GM12873 (cell line): ENCODE measurements at regions not wholly inside any gene's neighbourhood (a gene's known extent, or its start where the extent isn't known, plus 50 kb on each side); places are given as distances from the start of the nearest gene placed in this dataset.

ENCODE experiments used
- TF ChIP-seq, protein P1 (sequence below): IDR thresholded peaks from 2 replicates; pipeline ENCODE4 v1.5.1; 2012; ENCODE audit warnings: low read depth, mild to moderate bottlenecking, moderate library complexity, low read length, control low read depth; ENCODE audit not compliant: insufficient read depth; ENCODE audit errors: missing control alignments

DNA sequence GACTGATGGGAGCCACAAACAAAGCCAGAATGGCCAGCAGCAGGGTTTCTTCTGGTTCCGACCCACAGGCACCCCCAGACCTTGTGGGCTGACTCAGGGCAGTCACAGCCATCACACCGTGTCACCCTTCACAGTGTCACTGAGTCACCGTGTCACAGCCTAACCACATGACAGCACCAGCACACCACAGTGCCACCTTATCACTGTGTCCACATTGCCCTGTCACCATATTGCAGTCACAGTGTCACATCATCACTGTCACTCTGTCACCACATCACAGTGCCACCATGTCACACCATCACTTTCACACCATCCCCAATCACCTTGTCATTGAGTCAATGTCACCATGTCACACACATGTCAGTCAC lies 77.0 kb downstream of the OAT start:
- TF ChIP-seq, protein P1, sequence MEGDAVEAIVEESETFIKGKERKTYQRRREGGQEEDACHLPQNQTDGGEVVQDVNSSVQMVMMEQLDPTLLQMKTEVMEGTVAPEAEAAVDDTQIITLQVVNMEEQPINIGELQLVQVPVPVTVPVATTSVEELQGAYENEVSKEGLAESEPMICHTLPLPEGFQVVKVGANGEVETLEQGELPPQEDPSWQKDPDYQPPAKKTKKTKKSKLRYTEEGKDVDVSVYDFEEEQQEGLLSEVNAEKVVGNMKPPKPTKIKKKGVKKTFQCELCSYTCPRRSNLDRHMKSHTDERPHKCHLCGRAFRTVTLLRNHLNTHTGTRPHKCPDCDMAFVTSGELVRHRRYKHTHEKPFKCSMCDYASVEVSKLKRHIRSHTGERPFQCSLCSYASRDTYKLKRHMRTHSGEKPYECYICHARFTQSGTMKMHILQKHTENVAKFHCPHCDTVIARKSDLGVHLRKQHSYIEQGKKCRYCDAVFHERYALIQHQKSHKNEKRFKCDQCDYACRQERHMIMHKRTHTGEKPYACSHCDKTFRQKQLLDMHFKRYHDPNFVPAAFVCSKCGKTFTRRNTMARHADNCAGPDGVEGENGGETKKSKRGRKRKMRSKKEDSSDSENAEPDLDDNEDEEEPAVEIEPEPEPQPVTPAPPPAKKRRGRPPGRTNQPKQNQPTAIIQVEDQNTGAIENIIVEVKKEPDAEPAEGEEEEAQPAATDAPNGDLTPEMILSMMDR = no peak

DNA sequence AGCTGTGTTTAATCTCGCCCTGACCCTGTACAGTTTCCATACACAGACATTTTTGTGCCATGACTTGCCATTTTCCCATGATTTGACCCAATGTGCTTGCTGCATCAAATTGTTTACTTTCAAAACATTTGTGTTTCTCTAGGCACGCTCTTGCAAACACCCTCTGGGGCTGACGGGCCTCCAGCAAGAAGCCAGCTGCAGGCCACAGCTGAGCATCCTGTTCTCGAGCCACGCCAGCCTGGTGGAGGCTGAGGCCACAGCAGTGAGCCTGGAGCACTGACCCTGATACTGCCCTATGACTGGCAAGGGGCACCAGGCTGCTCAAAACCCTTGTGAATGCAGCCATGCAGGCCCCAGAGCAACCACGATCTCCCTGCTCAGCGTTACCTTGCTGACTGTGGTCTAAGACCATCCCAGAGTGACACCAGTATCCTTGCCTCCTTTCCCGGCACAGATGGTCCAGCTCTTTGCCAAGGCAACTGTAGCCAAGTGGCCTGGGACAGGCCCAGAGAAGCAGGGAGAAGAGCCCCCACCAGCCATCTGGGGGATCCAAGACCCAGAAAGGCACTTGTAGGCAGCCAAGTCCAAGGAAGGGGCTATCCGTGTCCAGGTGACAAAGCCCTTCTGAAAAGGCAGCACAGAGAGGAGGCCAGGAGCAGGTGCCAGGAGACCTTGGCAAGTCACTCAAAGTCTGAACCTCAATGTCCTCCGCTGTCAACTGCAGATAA lies 78.5 kb downstream of the OAT start:
- TF ChIP-seq, protein P1 = no peak

DNA sequence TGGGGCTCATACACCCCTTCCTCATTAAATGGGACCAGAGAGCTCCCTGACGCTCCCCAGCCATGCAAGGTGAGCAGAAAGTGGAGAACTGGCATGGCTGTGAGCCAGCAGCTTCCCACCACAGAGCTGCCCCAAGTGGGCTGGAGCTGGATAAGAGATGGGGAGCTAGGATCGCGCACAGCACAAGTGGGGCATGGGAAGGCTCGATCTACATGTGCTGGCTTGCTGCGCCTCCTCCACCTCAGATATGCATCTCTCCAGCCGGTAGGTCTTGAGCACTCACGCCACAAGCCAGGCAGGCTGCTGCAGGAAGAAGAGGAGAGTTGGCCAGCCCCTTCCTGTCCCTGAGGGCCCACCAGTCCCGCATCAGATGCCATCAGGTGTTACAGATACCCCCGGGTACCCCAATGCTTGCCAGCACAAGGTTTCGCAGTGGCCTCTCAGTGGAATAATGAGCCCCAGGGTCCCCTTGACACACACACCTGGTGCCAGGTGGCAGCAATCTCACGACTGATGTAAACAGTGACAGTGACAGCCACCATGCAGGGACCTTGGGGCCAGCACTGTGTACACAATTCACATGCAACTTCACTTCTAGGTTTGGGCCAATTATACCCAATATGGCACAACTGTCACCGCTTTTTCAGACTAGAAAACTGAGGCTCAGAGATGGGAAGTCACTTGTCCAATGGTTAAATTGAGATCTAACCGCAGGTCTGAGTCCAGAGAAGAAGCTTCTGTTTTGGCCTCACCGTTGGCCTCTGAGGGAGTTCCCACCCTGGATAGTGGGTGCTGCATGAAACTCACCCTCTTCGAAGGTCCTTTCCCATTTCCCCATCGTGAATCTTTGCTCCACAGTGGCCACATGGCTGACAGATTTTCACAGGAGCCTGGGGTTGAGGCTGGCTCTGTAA lies 79.3 kb downstream of the OAT start:
- TF ChIP-seq, protein P1 = no peak

DNA sequence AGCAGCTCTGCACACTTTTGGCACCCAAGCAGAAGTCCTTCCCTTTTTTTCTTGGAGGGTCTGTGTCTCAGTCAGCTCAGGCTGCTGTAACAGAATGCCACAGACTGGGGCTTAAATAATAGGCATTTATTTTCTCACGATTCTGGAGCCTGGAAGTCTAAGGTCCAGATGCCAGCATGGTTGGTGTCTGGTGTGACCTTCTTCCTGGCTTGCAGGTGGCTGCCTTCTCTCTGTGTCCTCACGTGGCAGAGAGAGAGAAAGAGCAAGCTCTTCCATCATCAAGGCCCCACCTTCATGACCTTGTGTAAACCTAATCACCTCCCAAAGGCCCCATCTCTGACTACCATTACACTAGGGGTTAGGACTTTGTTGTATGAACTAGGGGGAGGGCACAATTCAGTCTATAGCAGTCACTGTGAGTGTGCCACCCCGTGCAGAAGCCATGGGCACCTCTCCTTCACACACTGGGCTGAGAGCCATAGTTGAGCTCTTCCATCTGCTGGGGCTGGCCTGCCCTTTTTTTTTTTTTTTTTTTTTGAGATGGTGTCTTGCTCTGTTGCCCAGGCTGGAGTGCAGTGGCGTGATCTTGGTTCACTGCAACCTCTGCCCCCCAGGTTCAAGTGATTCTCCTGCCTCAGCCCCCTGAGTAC lies 80.3 kb downstream of the OAT start:
- TF ChIP-seq, protein P1 = no peak

DNA sequence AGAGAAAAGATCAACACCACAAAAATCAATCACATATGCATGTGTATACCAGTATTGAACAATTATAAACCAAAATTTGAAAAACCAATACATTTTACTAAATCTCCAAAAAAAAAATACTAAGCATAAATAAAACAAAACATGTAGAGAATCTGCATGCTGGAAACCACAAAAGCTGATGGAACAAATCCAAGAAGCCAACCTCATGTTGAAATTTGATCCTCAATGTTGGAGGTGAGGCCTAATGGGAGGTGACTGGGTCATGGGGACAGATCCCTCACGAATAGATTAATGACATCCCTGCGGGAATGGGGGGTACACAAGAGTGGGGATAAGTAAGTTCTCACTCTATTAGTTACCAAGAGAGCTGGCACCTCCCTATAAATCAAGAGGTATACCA lies 82.5 kb downstream of the OAT start:
- TF ChIP-seq, protein P1 = no peak

DNA sequence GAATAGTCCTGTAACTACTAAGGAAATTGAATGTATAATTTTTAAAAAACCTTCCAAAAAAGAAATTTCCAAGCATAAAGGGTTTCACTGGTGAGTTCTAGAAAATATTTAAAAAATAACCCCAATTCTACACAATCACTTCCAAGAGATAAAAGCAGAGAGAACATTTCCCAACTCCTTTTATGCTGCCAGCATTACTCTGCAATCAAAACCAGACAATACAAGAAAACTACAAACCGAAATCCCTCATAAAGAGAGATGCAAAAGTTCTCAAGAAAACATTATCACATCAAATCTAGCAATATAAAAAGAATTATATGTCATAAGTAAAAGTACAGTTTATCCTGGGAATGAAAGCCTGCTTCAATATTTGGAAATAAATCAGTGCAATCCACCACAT lies 84.8 kb downstream of the OAT start:
- TF ChIP-seq, protein P1 = no peak

DNA sequence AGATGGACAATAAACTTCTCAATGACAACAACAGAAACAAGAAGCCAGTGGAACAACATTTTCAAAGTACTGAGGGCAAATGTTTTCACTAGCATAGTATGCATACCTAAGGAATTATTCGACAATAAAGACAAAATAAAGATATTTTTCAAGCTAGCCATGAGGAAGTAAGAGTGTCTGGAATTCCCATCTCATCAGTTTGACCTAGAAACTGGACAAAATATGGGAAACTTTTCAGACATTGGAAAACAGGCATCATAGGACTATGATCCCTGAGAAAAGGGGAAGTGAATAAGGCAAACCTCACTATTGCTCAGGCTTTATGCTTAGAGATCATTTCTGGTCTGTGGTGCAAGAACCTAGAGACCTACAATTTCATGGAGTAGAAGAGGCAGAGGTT lies 86.3 kb downstream of the OAT start:
- TF ChIP-seq, protein P1 = no peak
